H1 (cell line): ENCODE measurements at regions not wholly inside any gene's neighbourhood (a gene's known extent, or its start where the extent isn't known, plus 50 kb on each side); places are given as distances from the start of the nearest gene placed in this dataset.

ENCODE experiments used
- CTCF ChIA-PET: fragments of 300-600 bp; sonication (Branson Sonifier 250); formaldehyde crosslinking; loops from one replicate; lab custom pipeline; 2021; ENCODE audit not compliant: partially characterized antibody; lab: Charles Lee
- POLR2A ChIA-PET: fragments of 300-600 bp; sonication (Branson Sonifier 250); formaldehyde crosslinking; loops from one replicate; lab custom pipeline; 2021; ENCODE audit warnings: inconsistent platforms; ENCODE audit not compliant: partially characterized antibody; lab: Charles Lee
- DNase-seq, 2 experiments: peaks; one replicate each; pipeline versions ENCODE4 v3.0.0 to v3.0.0-alpha.2; 2010 to 2022; ENCODE audit warnings: low spot score in 2 of 2, low read depth in 1 of 2, mixed read lengths in 1 of 2
- FAIRE-seq: peaks from 2 replicates; lab custom pipeline; 2011; peaks lifted over from hg19 to GRCh38; lab: Jason Lieb, UNC
- H2AFZ ChIP-seq: 2 replicates; pipeline ENCODE4 v1.8.1; 2012; ENCODE audit warnings: low read length, inconsistent platforms
- H2AK5ac ChIP-seq: 2 replicates; pipeline ENCODE4 v1.6.1; 2013; ENCODE audit warnings: low read depth, low read length
- H2BK120ac ChIP-seq: replicated peaks from 2 replicates; pipeline ENCODE3; 2013; ENCODE audit warnings: low read depth, low read length, inconsistent platforms
- H2BK12ac ChIP-seq: 2 replicates; pipeline ENCODE4 v1.6.1; 2013; ENCODE audit warnings: low read depth, low read length
- H2BK15ac ChIP-seq: 2 replicates; pipeline ENCODE4 v1.6.1; 2013; ENCODE audit warnings: low read length
- H2BK20ac ChIP-seq: 2 replicates; pipeline ENCODE4 v1.6.1; 2013; ENCODE audit warnings: low read length
- H2BK5ac ChIP-seq: 2 replicates; pipeline ENCODE4 v1.6.1; 2013; ENCODE audit warnings: low read depth, low read length
- H3K14ac ChIP-seq: 2 replicates; pipeline ENCODE4 v1.6.1; 2013; ENCODE audit warnings: inconsistent platforms; ENCODE audit not compliant: insufficient read length
- H3K18ac ChIP-seq: 2 replicates; pipeline ENCODE4 v1.6.1; 2013; ENCODE audit warnings: low read length; ENCODE audit errors: extremely low read depth
- H3K23ac ChIP-seq: 2 replicates; pipeline ENCODE4 v1.6.1; 2013; ENCODE audit warnings: inconsistent platforms; ENCODE audit not compliant: insufficient read length
- H3K23me2 ChIP-seq: 2 replicates; pipeline ENCODE4 v1.6.1; 2013; ENCODE audit warnings: low read depth, low read length
- H3K27ac ChIP-seq: 2 replicates; pipeline ENCODE4 v1.6.1; 2011; ENCODE audit warnings: low read depth, low read length, inconsistent platforms
- H3K27me3 ChIP-seq, 4 experiments: replicated peaks in 1 of 4; 1 replicate in 1 of 4; 2 replicates in 3 of 4; pipeline versions ENCODE4 v1.6.1 to v1.8.1; 2011 to 2013; ENCODE audit warnings: low read length in 3 of 4, mild to moderate bottlenecking in 3 of 4, inconsistent platforms in 2 of 4, mixed read lengths in 2 of 4, moderate library complexity in 1 of 4; ENCODE audit not compliant: control insufficient read depth in 3 of 4, insufficient read depth in 3 of 4; ENCODE audit errors: extremely low read depth in 1 of 4
- H3K36me3 ChIP-seq, 4 experiments: 2 replicates each; pipeline versions ENCODE4 v1.6.1 to v1.8.1; 2011 to 2013; ENCODE audit warnings: mild to moderate bottlenecking in 4 of 4, low read length in 3 of 4, moderate library complexity in 2 of 4, control low read depth in 1 of 4, inconsistent platforms in 1 of 4; ENCODE audit not compliant: insufficient read depth in 4 of 4, control insufficient read depth in 2 of 4
- H3K4ac ChIP-seq: replicated peaks from 2 replicates; pipeline ENCODE3; 2013; ENCODE audit warnings: low read length, low read depth, mixed read lengths, inconsistent platforms; ENCODE audit not compliant: insufficient read length
- H3K4me1 ChIP-seq, 4 experiments: replicated peaks in 1 of 4; 1 replicate in 1 of 4; 2 replicates in 3 of 4; pipeline versions ENCODE4 v1.6.1 to v1.8.1; 2011 to 2013; ENCODE audit warnings: low read length in 3 of 4, inconsistent platforms in 2 of 4, mixed read lengths in 1 of 4; ENCODE audit not compliant: insufficient read depth in 4 of 4, control insufficient read depth in 3 of 4
- H3K4me2 ChIP-seq, 2 experiments: 2 replicates each; pipeline versions ENCODE4 v1.6.1 to v1.8.1; 2011 to 2013; ENCODE audit warnings: low read depth in 2 of 2, low read length in 2 of 2, control low read depth in 1 of 2, inconsistent platforms in 1 of 2, mild to moderate bottlenecking in 1 of 2; ENCODE audit not compliant: insufficient read depth in 1 of 2
- H3K4me3 ChIP-seq, 4 experiments: fragments of 200-600, 300-600 bp in 1 of 4; sonication (generic), shearing (Covaris generic), sonication (Bioruptor Twin) in 1 of 4; 2 replicates each; pipeline versions ENCODE4 v1.5.1 to v1.8.1; 2011 to 2016; ENCODE audit warnings: low read length in 4 of 4, low read depth in 3 of 4, control low read depth in 2 of 4, inconsistent platforms in 2 of 4, mild to moderate bottlenecking in 2 of 4, mixed read lengths in 1 of 4, moderate library complexity in 1 of 4; ENCODE audit not compliant: insufficient read depth in 2 of 4; ENCODE audit errors: extremely low read depth in 1 of 4
- H3K56ac ChIP-seq: replicated peaks from 2 replicates; pipeline ENCODE3; 2013; ENCODE audit warnings: low read depth, mild to moderate bottlenecking, mixed read lengths, low read length, inconsistent platforms; ENCODE audit not compliant: insufficient read length
- H3K79me1 ChIP-seq: 2 replicates; pipeline ENCODE4 v1.6.1; 2013; ENCODE audit warnings: low read depth, low read length, control low read depth
- H3K79me2 ChIP-seq, 2 experiments: 2 replicates each; pipeline versions ENCODE4 v1.6.1 to v1.8.1; 2012 to 2013; ENCODE audit warnings: low read length in 2 of 2, mild to moderate bottlenecking in 2 of 2, inconsistent platforms in 1 of 2; ENCODE audit not compliant: insufficient read depth in 2 of 2, control insufficient read depth in 1 of 2
- H3K9ac ChIP-seq, 4 experiments: replicated peaks in 1 of 4; 1 replicate in 1 of 4; 2 replicates in 3 of 4; pipeline versions ENCODE4 v1.6.1 to v1.8.1; 2011 to 2013; ENCODE audit warnings: low read depth in 3 of 4, low read length in 3 of 4, control low read depth in 2 of 4, mild to moderate bottlenecking in 2 of 4, moderate library complexity in 2 of 4, inconsistent platforms in 1 of 4; ENCODE audit errors: extremely low read depth in 1 of 4
- H3K9me3 ChIP-seq, 2 experiments: 2 replicates each; pipeline versions ENCODE4 v1.6.1 to v1.8.1; 2012 to 2013; ENCODE audit warnings: mild to moderate bottlenecking in 2 of 2, moderate library complexity in 2 of 2, control low read depth in 1 of 2, inconsistent platforms in 1 of 2, low read depth in 1 of 2, low read length in 1 of 2, mixed read lengths in 1 of 2; ENCODE audit not compliant: insufficient read depth in 2 of 2
- H4K20me1 ChIP-seq, 2 experiments: replicated peaks in 1 of 2; 2 replicates each; pipeline versions ENCODE3 to v1.8.1; 2011 to 2013; ENCODE audit warnings: inconsistent platforms in 2 of 2, low read length in 2 of 2, mild to moderate bottlenecking in 1 of 2; ENCODE audit not compliant: insufficient read depth in 2 of 2, control insufficient read depth in 1 of 2
- H4K5ac ChIP-seq: 2 replicates; pipeline ENCODE4 v1.6.1; 2013; ENCODE audit warnings: low read length, low read depth, mixed read lengths, inconsistent platforms; ENCODE audit not compliant: insufficient read length
- H4K8ac ChIP-seq: 2 replicates; pipeline ENCODE4 v1.8.0; 2013; ENCODE audit warnings: mild to moderate bottlenecking, moderate library complexity, low read length, inconsistent platforms; ENCODE audit not compliant: insufficient read depth; ENCODE audit errors: extremely low read depth
- H4K91ac ChIP-seq: replicated peaks from 2 replicates; pipeline ENCODE3; 2013; ENCODE audit warnings: low read length, mixed read lengths, inconsistent platforms; ENCODE audit not compliant: insufficient read length
- CBX5 ChIP-seq: fragments of 300-800, 300-1000 bp; sonication (generic); IDR thresholded peaks from 2 replicates; pipeline ENCODE4 v1.7.1; 2016; ENCODE audit warnings: antibody characterized with exemption, low read length, low read depth
- JUN ChIP-seq: IDR thresholded peaks from 2 replicates; pipeline ENCODE4 v1.6.1; 2011; ENCODE audit warnings: low read depth, mild to moderate bottlenecking, improper control_type of control experiment, low read length
- SP4 ChIP-seq: IDR thresholded peaks from 2 replicates; pipeline ENCODE4 v1.6.1; 2012; ENCODE audit warnings: low read length, inconsistent platforms
- YY1 ChIP-seq: IDR thresholded peaks from 2 replicates; pipeline ENCODE4 v1.6.1; 2011; ENCODE audit warnings: low read depth, mild to moderate bottlenecking, low read length
- WGBS, 2 experiments: shearing (Covaris generic) in 1 of 2; methylation state at CpG; one replicate each; pipeline versions ENCODE4 v1.1.6 to v1.1.7; 2013 to 2015; ENCODE audit warnings: low lambda C conversion rate in 2 of 2, mixed read lengths in 2 of 2, inconsistent platforms in 1 of 2, low coverage in 1 of 2, missing lambda C conversion rate in 1 of 2; ENCODE audit not compliant: insufficient replicate concordance in 2 of 2, insufficient coverage in 1 of 2, insufficient read length in 1 of 2; ENCODE audit errors: extremely low coverage in 1 of 2, missing lambda C conversion rate in 1 of 2; 5-methylcytosine and 5-hydroxymethylcytosine counted together
- TF ChIP-seq, protein P1 (sequence below): IDR thresholded peaks from 2 replicates; pipeline ENCODE4 v1.6.1; 2012; ENCODE audit warnings: inconsistent platforms

- 60% methylated on average over 2 of the region's 2 CpGs; no CpG with 5 or more reads in 1 of the 2 experiments for WGBS, 2 experiments
- no peak overlapping the region for H3K4me3 ChIP-seq
- peak overlapping the region; percentile 28; the same call in 1 of the 2 replicates for H2AFZ ChIP-seq
- H3K79me1 ChIP-seq = no peaks in the 10 kb centered on the region; the same call in 1 of the 2 replicates
- H3K9ac ChIP-seq = no peak overlapping the region
- no peak overlapping the region for H3K14ac ChIP-seq
- no peak overlapping the region for H2BK5ac ChIP-seq
- FAIRE-seq = no peak
- TF ChIP-seq, protein P1, sequence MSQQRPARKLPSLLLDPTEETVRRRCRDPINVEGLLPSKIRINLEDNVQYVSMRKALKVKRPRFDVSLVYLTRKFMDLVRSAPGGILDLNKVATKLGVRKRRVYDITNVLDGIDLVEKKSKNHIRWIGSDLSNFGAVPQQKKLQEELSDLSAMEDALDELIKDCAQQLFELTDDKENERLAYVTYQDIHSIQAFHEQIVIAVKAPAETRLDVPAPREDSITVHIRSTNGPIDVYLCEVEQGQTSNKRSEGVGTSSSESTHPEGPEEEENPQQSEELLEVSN = peak; percentile 71
- TF ChIP-seq SP4 = no peak
- TF ChIP-seq CBX5 = no peak
- no peak for TF ChIP-seq JUN
- no peak for TF ChIP-seq YY1
- TF ChIP-seq, all 59 proteins: peak for 1
- Histone ChIP-seq H2BK15ac (no peak overlapping the region), H3K36me3 (peaks cover 0 to 4% (median 0%) of the 10 kb centered on the region in 4 experiments; a peak in 1 of 8 replicates), H2BK120ac (no peak overlapping the region), H4K20me1 (no peaks in the 10 kb centered on the region), H3K4me2 (no peak overlapping the region), H2AK5ac (no peak overlapping the region), H3K79me2 (no peaks in the 10 kb centered on the region), H4K91ac (no peak overlapping the region), H3K27me3 (no peaks in the 10 kb centered on the region), H4K5ac (no peak overlapping the region), H3K23ac (no peak overlapping the region), H3K4me1 (no peaks in the 10 kb centered on the region), H2BK20ac (no peak overlapping the region), H3K18ac (no peak overlapping the region), H3K23me2 (no peaks in the 10 kb centered on the region), H3K4ac (no peak overlapping the region), H3K27ac (no peak overlapping the region), H3K9me3 (peaks cover 3 to 13% of the 10 kb centered on the region in 2 experiments; a peak in 2 of 4 replicates), H4K8ac (no peak overlapping the region), H3K56ac (no peak overlapping the region), H2BK12ac (no peak overlapping the region)
- ChIA-PET POLR2A (no interaction called here), CTCF (no interaction called here)
- DNase-seq = no peak
Measured at GRCh38 chr13:86788616-86789015, 882.6 kb upstream of the SLITRK5 start.
